PC-3 (cell line): ENCODE measurements at regions not wholly inside any gene's neighbourhood (a gene's known extent, or its start where the extent isn't known, plus 50 kb on each side); places are given as distances from the start of the nearest gene placed in this dataset.
"Not testable (repeated sequence)": the region's sequence is repeated elsewhere in the genome, so short reads cannot be mapped to it uniquely, and the experiment has no call there.

Source experiments
- ATAC-seq: fragments of 200-7000 bp; cut with Tn5 transposase; 2 replicates; pipeline ENCODE4 v1.9.1; 2020; ENCODE audit warnings: mild to moderate bottlenecking, moderate library complexity
- BruUV-seq: library from RNA; stranded (reverse); fragments of 400-500 nt; replicated peaks from 2 replicates; lab custom pipeline; 2021; lab: Mats Ljungman, UMichigan
- CTCF ChIA-PET: fragments of 300-600 bp; sonication (Branson Sonifier 250); formaldehyde crosslinking; loops from one replicate; lab custom pipeline; 2022; ENCODE audit warnings: antibody characterized with exemption; lab: Charles Lee
- POLR2A ChIA-PET: fragments of 300-600 bp; sonication (Branson Sonifier 250); formaldehyde crosslinking; loops from one replicate; lab custom pipeline; 2022; ENCODE audit warnings: antibody characterized with exemption; ENCODE audit not compliant: unreplicated experiment; lab: Charles Lee
- DNase-seq: peaks from one replicate; pipeline ENCODE4 v3.0.0-alpha.2; 2015
- H2AFZ ChIP-seq: fragments of 300-600 bp; sonication (generic); 2 replicates; pipeline ENCODE4 v1.6.0; 2016; ENCODE audit warnings: antibody characterized with exemption, low read length
- H3F3A ChIP-seq: fragments of 300-600 bp; sonication (generic); one replicate; pipeline ENCODE4 v1.6.0; 2017; ENCODE audit warnings: antibody characterized with exemption, low read length, control low read depth, mild to moderate bottlenecking; ENCODE audit not compliant: unreplicated experiment
- H3K27ac ChIP-seq: fragments of 300-600 bp; sonication (generic); 2 replicates; pipeline ENCODE4 v1.5.1; 2016; ENCODE audit warnings: mild to moderate bottlenecking, low read length
- H3K27me3 ChIP-seq: fragments of 300-600 bp; sonication (generic); 2 replicates; pipeline ENCODE4 v1.6.1; 2016; ENCODE audit warnings: low read length, mixed read lengths
- H3K36me3 ChIP-seq: fragments of 300-600 bp; sonication (generic); 2 replicates; pipeline ENCODE4 v1.6.1; 2016; ENCODE audit warnings: low read depth, mixed run types, low read length, mixed read lengths
- H3K4me1 ChIP-seq: fragments of 300-600 bp; sonication (generic); 2 replicates; pipeline ENCODE4 v1.5.1; 2016; ENCODE audit warnings: low read length; ENCODE audit not compliant: insufficient read depth
- H3K4me2 ChIP-seq: fragments of 300-600 bp; sonication (generic); 2 replicates; pipeline ENCODE4 v1.6.0; 2016; ENCODE audit warnings: low read length
- H3K4me3 ChIP-seq: fragments of 300-600 bp; sonication (generic); 2 replicates; pipeline ENCODE4 v1.5.1; 2016; ENCODE audit warnings: mild to moderate bottlenecking, low read length, mixed read lengths
- H3K79me2 ChIP-seq: fragments of 300-600 bp; sonication (generic); 2 replicates; pipeline ENCODE4 v1.6.1; 2017; ENCODE audit warnings: low read length, mixed read lengths
- H3K9ac ChIP-seq: fragments of 300-600 bp; sonication (generic); 2 replicates; pipeline ENCODE4 v1.6.0; 2016; ENCODE audit warnings: mild to moderate bottlenecking, low read length
- H3K9me2 ChIP-seq: fragments of 300-600 bp; sonication (generic); replicated peaks from 2 replicates; pipeline ENCODE4 v1.6.1; 2016; ENCODE audit warnings: mixed run types, low read length, mixed read lengths
- H3K9me3 ChIP-seq: fragments of 300-600 bp; sonication (generic); 2 replicates; pipeline ENCODE4 v1.6.1; 2016; ENCODE audit warnings: low read length, mixed read lengths
- H4K20me1 ChIP-seq: fragments of 300-600 bp; sonication (generic); 2 replicates; pipeline ENCODE4 v1.6.1; 2016; ENCODE audit warnings: low read length, mixed read lengths
- intact Hi-C: fragments of 100-400 bp; cut with micrococcal nuclease; formaldehyde crosslinking; loops from 2 replicates; pipeline ENCODE4 v1.9.0; 2023

DNA sequence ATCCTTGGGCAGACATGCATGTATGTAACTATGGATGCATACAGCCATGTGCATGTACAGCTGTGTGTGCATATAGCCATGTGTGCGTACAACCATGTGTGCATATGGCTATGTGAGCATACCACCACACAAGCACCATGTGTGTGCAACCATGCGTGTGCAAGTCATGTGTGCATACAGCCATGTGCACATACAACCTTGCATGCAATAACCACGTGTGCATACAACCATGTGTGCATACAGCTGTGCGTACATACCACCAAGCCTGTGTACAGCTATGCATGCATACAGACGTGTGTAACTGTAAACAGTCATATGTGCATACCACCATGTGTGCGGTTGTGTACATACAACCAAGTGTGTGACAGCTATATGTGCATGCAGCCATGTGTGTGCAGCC, 186.4 kb downstream of the LAT start:
- DNase-seq, BruUV-seq, intact Hi-C loops, H3K9me2 ChIP-seq, H3K36me3 ChIP-seq, H3K27ac ChIP-seq, H3K4me3 ChIP-seq, H3K4me2 ChIP-seq, H4K20me1 ChIP-seq, H3K9ac ChIP-seq, POLR2A ChIA-PET, H3K4me1 ChIP-seq, H3F3A ChIP-seq, H3K79me2 ChIP-seq, ATAC-seq, CTCF ChIA-PET, H2AFZ ChIP-seq, H3K9me3 ChIP-seq, H3K27me3 ChIP-seq: not testable (repeated sequence)

DNA sequence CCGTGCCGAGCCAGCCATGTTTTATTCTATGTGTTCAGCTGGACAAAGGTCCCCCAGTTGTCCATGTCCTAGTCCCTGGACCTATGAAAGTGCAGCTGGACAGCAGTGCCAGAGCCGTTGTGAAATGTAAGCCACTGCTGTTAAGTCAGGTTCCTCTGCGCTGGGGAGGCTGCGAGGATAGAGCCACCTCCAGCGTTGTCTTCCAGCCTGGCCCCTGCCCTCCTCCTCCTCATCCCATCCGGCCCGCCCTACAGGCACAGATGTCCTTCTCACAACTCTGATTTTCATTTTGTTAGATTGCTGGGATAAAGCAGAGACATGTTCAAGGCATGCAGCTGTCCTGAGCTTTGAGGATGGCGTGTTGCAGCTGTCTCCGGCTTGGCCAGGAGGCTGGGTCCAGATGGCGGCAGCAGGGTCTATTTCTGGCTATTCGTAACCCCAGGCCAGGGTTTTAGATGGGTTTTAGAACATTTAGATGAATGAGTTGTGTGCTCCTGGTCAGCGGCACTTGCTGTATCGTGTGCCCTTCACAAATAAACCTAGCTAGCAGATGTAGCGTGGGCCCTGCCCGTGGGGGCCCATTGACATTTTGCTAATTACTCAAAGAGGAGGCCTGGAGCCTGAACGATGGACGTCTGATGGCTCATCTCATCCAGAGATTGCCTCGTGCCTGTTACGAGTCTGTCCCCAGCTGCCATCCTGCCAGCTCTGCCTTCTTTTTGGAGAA, 185.7 kb downstream of the LAT start:
- H3K9me2 ChIP-seq, H3K4me3 ChIP-seq, H3K27ac ChIP-seq, ATAC-seq, H3F3A ChIP-seq, DNase-seq, H2AFZ ChIP-seq, H3K9me3 ChIP-seq, H3K4me2 ChIP-seq, H4K20me1 ChIP-seq, BruUV-seq, H3K79me2 ChIP-seq, intact Hi-C loops, H3K27me3 ChIP-seq, H3K36me3 ChIP-seq, H3K4me1 ChIP-seq, CTCF ChIA-PET, POLR2A ChIA-PET, H3K9ac ChIP-seq: not testable (repeated sequence)

DNA sequence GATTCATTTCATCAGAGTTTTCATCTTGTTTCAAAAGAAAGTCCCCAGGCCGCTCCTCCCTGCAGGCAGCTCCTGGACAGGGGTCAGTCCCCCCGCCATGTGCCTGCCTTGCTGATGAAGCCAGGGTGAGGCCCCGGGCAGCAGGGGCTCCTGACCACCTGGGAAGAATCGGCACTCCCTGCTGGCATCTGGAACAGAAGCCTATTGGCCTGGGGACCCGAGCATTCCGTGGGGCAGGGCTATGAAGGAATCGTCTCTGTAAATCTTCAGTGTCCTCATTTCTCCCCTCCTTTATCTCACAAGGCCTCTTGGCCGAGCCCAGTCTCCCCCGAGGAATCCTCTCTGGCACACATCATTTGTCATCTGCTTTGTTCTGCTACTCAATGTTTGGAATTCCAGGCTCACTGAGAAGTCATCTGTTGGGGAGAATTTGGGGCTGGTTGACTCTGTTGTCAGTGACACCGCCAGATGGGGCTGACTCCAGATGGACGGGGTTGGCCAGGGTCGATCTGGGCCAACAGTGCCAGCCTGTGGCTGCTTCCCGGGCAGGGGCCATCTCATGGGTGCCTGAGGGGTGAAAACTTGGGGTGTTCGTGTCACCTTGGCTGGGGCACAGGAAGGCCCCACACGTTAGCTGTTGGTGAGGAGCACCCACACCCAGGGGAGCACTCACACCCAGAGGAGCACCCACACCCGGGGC, 184.6 kb downstream of the LAT start:
- ATAC-seq, H3K27ac ChIP-seq, intact Hi-C loops: not testable (repeated sequence)

DNA sequence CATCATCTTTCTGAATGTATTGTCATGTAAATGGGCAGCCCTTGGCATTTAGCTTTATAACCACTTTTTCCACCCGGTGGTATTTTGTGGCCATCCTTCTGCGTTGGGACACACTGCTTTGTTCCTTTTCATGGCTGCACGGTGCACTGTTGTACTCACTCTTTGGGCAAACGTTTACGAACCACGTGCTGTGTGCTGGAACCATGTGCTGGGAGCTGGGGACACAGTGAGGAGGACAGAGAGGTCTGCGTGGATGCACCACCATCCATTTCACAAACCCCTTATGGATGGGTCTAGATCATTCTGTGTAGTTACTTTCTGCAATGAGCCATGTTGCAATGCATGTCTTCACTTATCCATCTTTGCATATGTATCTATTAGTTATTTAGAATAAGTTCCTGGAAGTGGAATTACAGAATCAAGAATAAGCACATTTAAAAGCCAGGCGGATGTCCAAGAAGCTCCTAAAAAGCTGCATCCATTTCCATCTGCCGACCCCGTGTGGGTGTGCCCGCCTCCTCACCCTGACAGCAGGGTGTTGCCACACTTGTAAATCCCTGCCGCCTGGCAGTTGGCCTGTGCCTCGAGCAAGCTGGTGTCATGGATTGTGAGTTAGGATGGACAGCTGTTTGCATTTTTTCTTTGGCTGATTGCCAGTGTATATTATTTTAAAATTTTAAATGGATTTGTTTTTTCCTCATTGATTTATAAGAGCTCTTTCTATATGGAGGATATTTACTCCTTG, 183.8 kb downstream of the LAT start:
- intact Hi-C loops, ATAC-seq, H4K20me1 ChIP-seq, H3K4me3 ChIP-seq, H3F3A ChIP-seq, H3K9me3 ChIP-seq, POLR2A ChIA-PET, H3K9me2 ChIP-seq, DNase-seq, H3K9ac ChIP-seq, CTCF ChIA-PET, H3K27ac ChIP-seq, H3K4me2 ChIP-seq, H3K36me3 ChIP-seq, H3K4me1 ChIP-seq, H3K79me2 ChIP-seq, H3K27me3 ChIP-seq, BruUV-seq, H2AFZ ChIP-seq: not testable (repeated sequence)

More for the DNA sequence above, 184.6 kb downstream of the LAT start:
- H2AFZ ChIP-seq, H3K9ac ChIP-seq, H3K9me2 ChIP-seq, H3K4me2 ChIP-seq, H3K27me3 ChIP-seq, H3K79me2 ChIP-seq, H3K36me3 ChIP-seq, H3F3A ChIP-seq, H3K9me3 ChIP-seq, H4K20me1 ChIP-seq, H3K4me3 ChIP-seq, H3K4me1 ChIP-seq, BruUV-seq, POLR2A ChIA-PET, CTCF ChIA-PET, DNase-seq: not testable (repeated sequence)

DNA sequence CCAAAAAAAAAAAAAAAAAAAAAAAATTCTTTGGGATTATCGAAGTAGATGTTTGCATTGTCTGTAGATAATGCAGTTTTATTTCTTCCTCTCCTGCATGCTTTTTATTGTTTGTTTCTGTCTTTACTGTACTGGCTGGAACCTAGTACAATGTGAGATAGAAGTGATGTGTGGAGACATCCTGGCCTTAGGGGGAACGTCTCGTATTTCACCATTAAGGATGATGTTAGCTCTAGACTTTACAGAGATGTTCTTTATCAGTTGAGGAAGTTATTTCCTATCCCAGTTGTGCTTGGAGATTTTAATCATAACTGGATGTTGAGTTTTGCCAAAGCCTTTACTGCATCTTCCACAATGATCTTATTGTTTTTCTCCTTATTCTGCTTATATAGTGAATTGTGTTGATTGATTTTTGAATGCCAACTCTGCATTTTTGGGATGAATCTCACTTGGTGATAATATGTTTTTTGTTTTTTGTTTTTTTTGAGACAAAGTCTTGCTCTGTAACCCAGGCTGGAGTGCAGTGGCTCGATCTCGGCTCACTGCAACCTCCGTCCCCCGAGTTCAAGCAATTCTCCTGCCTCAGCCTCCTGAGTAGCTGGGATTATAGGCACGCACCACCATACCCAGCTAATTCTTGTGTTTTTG, 179.7 kb downstream of the LAT start:
- BruUV-seq, intact Hi-C loops, H3K4me2 ChIP-seq, DNase-seq, POLR2A ChIA-PET, H3K9me2 ChIP-seq, H3K79me2 ChIP-seq, H4K20me1 ChIP-seq, H3K4me3 ChIP-seq, H3K27me3 ChIP-seq, CTCF ChIA-PET, H3K9me3 ChIP-seq, H3K36me3 ChIP-seq, H3K27ac ChIP-seq, H3K9ac ChIP-seq, H3K4me1 ChIP-seq, H2AFZ ChIP-seq, H3F3A ChIP-seq: not testable (repeated sequence)
- ATAC-seq = peak; percentile 74

DNA sequence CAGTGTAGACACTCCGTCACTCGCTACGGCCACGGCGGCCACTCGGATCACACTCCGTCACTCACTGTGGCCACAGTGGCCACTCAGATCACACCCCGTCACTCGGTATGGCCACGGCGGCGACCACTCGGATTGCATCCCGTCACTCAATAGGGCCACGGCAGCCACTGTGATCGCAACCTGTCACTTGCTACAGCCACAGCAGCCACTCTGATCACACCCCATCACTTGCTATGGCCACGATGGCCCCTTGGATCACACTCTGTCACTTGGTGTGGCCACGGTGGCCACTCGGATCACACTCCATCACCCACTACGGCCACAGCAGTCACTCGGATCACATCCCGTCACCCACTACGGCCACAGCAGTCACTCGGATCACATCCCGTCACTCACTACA, 175.3 kb downstream of the LAT start:
- POLR2A ChIA-PET, DNase-seq, H3K79me2 ChIP-seq, H3K4me2 ChIP-seq, H3K27me3 ChIP-seq, H3K9ac ChIP-seq, intact Hi-C loops, H3K9me2 ChIP-seq, H2AFZ ChIP-seq, CTCF ChIA-PET, H3K27ac ChIP-seq, H4K20me1 ChIP-seq, BruUV-seq, H3K4me3 ChIP-seq, H3K9me3 ChIP-seq, H3F3A ChIP-seq, ATAC-seq, H3K36me3 ChIP-seq: not testable (repeated sequence)
- peaks cover 12% of the 10 kb centered on the region for H3K4me1 ChIP-seq
